Keratinocyte (primary cell): ENCODE measurements at regions not wholly inside any gene's neighbourhood (a gene's known extent, or its start where the extent isn't known, plus 50 kb on each side); places are given as distances from the start of the nearest gene placed in this dataset.

Experiments used
- CTCF ChIP-seq, 3 experiments: IDR thresholded peaks in 1 of 3; conservative IDR thresholded peaks in 1 of 3; optimal IDR thresholded peaks in 1 of 3; 2 replicates in 2 of 3; 3 replicates in 1 of 3; pipeline versions ENCODE3 to v1.5.1; 2011; ENCODE audit warnings: low read length in 3 of 3, mild to moderate bottlenecking in 3 of 3, moderate library complexity in 2 of 3, control low read depth in 1 of 3, inconsistent platforms in 1 of 3; ENCODE audit not compliant: insufficient read depth in 2 of 3; ENCODE audit errors: extremely low read depth in 1 of 3
- EZH2 ChIP-seq: IDR thresholded peaks from one replicate; pipeline ENCODE4 v1.6.1; 2012; ENCODE audit warnings: inconsistent platforms, mild to moderate bottlenecking, low read length, moderate library complexity

- TF ChIP-seq CTCF (optimal IDR thresholded peaks at IDR 0.05 in 1 of 3, IDR thresholded peaks at IDR 0.05 in 1 of 3, conservative IDR thresholded peaks at IDR 0.05 in 1 of 3; ENCODE audit: extremely low read depth in 1 of 3, insufficient read depth in 2 of 3, low read length in 3 of 3), result no peak
- no peak for TF ChIP-seq EZH2
Observed at GRCh38 chr3:117600112-117600511, 890.5 kb downstream of the TUSC7 start.
